Activated naive CD8-positive, alpha-beta T cell treated with anti-CD3 and anti-CD28 coated beads for 36 hours (primary cell): ENCODE measurements at regions not wholly inside any gene's neighbourhood (a gene's known extent, or its start where the extent isn't known, plus 50 kb on each side); places are given as distances from the start of the nearest gene placed in this dataset.
A peak's percentile ranks its signal among the peaks of the same experiment; 100 is the strongest.
"Not testable (repeated sequence)": the region's sequence is repeated elsewhere in the genome, so short reads cannot be mapped to it uniquely, and the experiment has no call there.

ENCODE experiments used
- DNase-seq: peaks from one replicate; pipeline ENCODE4 v3.0.0; 2021
- H3K27ac Mint-ChIP-seq: one replicate; pipeline ENCODE4 v1.8.0; 2022; ENCODE audit warnings: mild to moderate bottlenecking, moderate library complexity, mixed read lengths
- H3K27me3 Mint-ChIP-seq: one replicate; pipeline ENCODE4 v1.8.0; 2022; ENCODE audit warnings: mild to moderate bottlenecking, mixed read lengths
- H3K36me3 Mint-ChIP-seq: one replicate; pipeline ENCODE4 v1.8.0; 2021; ENCODE audit warnings: mild to moderate bottlenecking, mixed read lengths
- H3K4me1 Mint-ChIP-seq: one replicate; pipeline ENCODE4 v1.8.0; 2021; ENCODE audit warnings: mixed read lengths
- H3K4me3 Mint-ChIP-seq: one replicate; pipeline ENCODE4 v1.8.0; 2022; ENCODE audit warnings: mild to moderate bottlenecking, moderate library complexity, mixed read lengths
- H3K9me3 Mint-ChIP-seq: one replicate; pipeline ENCODE4 v1.8.0; 2022; ENCODE audit warnings: mixed read lengths

DNA sequence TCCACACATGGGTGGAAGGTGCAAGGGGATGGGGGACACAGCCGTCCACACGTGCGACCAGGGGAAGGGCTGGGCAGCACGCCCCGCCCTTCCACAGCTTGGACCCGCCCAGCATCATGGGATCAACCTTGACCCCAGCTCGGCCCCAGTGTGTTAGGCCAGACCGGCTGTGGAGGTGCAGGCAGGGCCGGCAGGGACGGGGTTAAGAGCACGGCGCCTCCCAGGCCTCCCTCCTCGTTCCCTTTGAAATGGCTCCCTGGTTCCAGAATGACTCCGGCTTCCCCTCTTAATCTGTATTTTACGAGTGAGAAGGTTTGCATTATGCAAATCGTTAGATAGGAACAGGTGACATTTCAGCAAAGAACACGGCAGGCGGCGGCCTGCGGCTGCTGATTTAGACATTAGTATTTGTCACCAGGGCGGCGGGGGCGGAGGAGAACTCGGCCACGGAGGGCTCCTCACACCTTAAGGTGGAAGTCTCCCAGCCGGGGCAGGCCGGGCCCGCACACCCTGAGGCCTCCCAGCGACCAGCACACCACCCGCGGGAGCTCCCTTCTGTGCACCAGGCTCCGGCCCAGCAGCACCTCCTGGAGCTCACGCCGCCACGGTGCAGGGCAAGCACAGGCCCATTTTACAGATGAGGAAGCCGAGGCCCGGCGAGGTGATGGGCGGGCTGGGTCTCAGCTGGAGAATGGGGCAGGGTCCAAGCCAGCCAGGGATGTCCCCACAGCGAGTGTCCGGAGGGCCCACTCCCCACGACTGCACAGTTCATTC lies 116.1 kb downstream of the FAM53A start:
- Mint-ChIP-seq H3K4me3 (no peak overlapping the region), H3K27me3 (peaks cover 7% of the 10 kb centered on the region), H3K9me3 (no peaks in the 10 kb centered on the region), H3K36me3 (no peaks in the 10 kb centered on the region), H3K4me1 (peaks cover 3% of the 10 kb centered on the region), H3K27ac (no peak overlapping the region)
- DNase-seq = no peak

DNA sequence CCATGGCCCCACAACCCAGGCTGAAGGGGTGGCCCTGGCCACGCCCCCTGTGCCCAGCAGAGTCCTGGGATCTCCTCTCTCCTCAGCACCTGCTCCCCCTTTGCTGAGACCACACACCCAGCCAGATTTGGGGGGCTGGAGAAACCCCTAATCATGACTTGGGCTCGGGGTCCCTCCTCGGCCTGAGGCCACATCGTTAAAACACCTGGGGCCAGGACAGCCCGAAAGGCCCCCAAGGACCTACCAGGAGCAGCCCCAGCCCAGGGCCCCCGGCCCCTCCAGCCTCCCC lies 116.7 kb downstream of the FAM53A start:
- Mint-ChIP-seq H3K4me3 (no peak overlapping the region), H3K27me3 (peaks cover 7% of the 10 kb centered on the region), H3K27ac (no peak overlapping the region), H3K9me3 (no peaks in the 10 kb centered on the region), H3K36me3 (no peaks in the 10 kb centered on the region), H3K4me1 (peaks cover 3% of the 10 kb centered on the region)
- peak; percentile 0 for DNase-seq

DNA sequence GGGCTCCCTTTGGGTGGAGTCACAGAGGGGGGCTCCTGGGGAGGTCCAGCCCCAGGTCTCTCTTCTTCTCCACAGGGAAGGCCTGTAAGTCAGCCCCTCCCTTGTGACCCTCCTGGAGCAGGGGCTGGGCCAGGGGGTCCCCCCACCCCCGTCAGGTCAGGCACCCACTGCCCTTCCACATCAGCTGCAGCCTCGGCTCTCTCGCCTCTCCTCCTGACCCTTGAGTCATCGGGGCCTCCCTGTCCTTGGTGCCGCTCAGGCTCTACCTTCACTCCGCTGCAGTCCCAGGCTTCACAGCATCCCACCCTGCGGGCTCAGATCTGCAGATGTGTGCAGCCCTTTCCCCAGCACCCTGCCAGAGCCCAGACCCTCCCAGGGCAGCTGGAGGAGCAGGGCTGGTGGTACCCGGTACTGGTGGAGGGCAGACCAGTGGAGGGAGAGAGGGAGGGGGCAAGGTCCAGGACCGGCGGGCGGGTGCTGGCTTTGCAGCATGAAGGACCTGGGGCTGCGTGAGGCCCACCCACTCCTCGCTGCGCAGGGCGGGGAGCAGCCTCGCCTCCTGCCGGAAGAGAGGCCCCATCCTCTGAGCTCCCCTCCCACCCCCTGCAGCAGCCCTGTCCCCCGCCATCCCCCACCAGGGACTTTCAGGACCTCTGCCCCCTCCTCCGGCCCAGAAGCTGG lies 117.1 kb downstream of the FAM53A start:
- DNase-seq = peak; percentile 0

DNA sequence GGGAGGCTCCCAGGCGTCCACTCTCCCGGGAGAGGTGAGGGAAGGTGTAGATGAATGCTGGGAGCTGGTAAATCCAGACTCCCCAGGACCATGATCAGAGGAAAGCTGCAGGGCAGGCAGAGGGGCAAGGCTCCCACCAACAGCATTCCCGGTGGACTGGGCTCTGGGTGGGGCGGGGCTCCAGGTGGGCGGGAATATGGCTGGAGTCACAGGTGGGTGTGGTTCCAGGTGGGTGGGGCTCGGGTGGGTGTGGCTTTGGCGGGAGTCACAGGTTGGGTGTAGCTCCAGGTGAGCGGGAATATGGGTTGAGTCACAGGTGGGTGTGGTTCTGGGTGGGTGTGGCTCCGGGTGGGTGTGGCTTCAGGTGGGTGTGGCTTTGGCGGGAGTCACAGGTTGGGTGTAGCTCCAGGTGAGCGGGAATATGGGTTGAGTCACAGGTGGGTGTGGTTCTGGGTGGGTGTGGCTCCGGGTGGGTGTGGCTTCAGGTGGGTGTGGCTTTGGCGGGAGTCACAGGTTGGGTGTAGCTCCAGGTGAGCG lies 117.7 kb downstream of the FAM53A start:
- not testable (repeated sequence) for H3K9me3 Mint-ChIP-seq, H3K4me1 Mint-ChIP-seq, H3K36me3 Mint-ChIP-seq, H3K27me3 Mint-ChIP-seq, H3K27ac Mint-ChIP-seq, H3K4me3 Mint-ChIP-seq
- DNase-seq = peak; percentile 2

More for the DNA sequence above, 117.1 kb downstream of the FAM53A start:
- no peaks in the 10 kb centered on the region for H3K36me3 Mint-ChIP-seq
- no peak overlapping the region for H3K27ac Mint-ChIP-seq
- no peak overlapping the region for H3K4me3 Mint-ChIP-seq
- H3K4me1 Mint-ChIP-seq = peaks cover 3% of the 10 kb centered on the region
- H3K27me3 Mint-ChIP-seq = peaks cover 7% of the 10 kb centered on the region
- H3K9me3 Mint-ChIP-seq = no peaks in the 10 kb centered on the region

DNA sequence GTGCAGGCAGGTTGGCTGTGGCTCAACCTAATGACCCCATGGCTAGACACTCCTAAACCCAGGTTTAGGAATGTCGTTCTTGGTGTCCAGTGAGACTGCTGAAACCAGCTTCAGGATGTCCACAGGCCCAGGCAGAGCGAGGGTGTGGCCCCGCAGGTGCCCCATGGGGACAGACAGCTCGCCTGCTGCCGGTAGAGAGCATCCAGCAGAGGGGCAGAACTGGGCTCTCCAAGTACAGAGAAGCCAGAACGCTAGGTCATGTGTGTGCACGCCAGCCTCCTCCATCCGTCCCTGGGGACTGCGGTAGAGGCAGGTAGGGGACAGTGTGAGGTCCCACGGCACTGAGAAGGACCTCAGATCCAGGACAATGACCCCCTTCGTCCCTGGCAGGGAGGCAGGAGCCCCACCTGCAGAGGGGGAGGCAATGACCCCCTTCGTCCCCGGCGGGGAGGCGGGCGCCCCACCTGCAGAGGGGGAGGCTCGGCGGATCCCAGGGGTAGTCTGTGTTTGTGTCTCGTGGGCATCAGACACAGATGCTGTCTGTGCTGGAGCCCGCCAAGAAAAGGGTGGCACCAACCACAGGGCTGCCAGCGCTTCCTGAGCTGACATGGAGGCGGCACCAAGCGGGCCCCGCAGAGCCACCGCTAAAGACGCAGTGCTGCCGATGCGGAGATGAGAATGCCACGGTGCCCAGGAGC lies 118.4 kb downstream of the FAM53A start:
- peaks cover 10% of the 10 kb centered on the region for H3K27me3 Mint-ChIP-seq
- no peak overlapping the region for H3K27ac Mint-ChIP-seq
- no peak overlapping the region for H3K4me3 Mint-ChIP-seq
- H3K36me3 Mint-ChIP-seq = no peaks in the 10 kb centered on the region
- no peaks in the 10 kb centered on the region for H3K9me3 Mint-ChIP-seq
- H3K4me1 Mint-ChIP-seq = peaks cover 3% of the 10 kb centered on the region
- peak; percentile 4 for DNase-seq

DNA sequence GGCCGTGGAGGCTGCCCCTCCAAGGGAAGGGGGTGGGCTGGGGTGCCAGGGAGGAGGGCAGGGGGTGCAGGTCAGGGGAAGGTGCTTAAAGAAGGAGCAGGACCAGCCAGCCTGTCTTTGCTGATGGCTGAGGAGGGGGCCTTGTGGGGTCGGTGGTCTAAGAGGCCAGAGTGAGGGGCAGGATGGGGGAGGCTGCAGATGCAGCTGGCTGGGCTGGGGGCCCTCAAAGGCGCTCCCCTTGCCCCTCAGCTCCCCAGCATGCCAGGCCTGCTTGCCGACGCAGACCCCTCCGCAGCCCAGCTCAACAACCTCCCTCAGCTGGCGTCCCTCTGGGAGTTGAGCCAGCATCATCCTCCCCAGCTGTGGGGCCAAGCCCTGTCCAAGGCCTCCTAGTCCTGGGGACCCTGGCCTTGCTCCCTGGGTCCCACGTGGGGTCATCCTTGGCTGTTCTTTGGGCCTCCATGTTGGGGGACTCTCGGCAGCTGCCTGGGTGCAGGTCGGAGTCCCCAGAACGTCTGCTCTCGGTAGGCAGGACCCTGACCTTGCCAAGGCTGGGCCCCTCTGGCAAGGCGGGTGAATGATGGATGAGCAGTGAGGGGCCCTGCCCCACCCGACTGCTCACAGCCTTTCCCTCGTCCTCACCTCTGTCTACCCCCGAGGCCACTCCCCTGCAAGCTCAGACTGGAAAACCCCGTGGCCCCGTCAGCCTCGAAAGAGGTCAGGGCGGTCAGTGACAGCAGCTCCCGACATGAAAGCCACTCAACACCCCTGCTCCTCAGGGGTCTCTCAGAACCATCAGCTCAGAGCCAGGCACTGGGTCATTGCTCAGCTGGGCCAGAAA lies 119.4 kb downstream of the FAM53A start:
- H3K36me3 Mint-ChIP-seq = no peaks in the 10 kb centered on the region
- peaks cover 11% of the 10 kb centered on the region for H3K27me3 Mint-ChIP-seq
- DNase-seq = no peak
- H3K4me1 Mint-ChIP-seq = peaks cover 3% of the 10 kb centered on the region
- H3K4me3 Mint-ChIP-seq = no peak overlapping the region
- no peaks in the 10 kb centered on the region for H3K9me3 Mint-ChIP-seq
- H3K27ac Mint-ChIP-seq = no peak overlapping the region

DNA sequence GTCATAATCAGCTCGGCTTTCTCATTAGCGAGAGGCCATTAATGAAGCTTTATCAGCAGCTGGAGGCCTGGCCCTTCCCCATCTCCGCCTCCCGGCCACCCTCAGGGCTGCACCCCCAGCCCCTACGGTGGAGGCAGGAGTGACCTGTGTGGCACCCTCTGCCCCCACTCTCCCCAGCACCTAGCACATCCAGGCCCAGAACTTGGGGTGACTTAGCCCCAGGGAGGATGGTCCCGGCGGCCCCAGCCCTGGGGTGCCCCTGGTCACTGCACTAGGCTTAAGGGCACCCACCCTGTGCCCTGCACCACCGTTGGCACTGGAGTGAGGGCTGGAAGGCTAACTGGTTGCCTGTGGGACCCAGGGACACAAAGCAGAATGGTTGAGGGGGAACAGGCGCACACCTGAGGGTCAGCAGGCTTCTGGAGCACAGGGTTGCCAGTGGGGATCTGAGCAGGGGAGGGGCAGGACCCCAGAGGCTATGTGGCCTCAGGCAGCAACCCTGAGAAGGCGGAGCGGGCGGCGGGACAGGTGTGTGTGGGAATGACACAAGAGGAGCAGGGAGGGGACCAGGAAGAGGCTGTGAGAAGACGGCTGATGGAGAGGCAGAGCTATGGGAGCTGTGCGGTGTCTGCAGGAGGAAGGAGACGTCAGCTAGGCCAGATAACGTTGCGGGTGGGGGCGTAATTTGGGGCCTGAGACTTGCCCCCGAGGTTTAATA lies 120.2 kb downstream of the FAM53A start:
- Mint-ChIP-seq H3K9me3 (no peaks in the 10 kb centered on the region), H3K27me3 (peaks cover 11% of the 10 kb centered on the region), H3K36me3 (no peaks in the 10 kb centered on the region), H3K27ac (no peak overlapping the region), H3K4me1 (peaks cover 3% of the 10 kb centered on the region), H3K4me3 (no peak overlapping the region)
- no peak for DNase-seq

DNA sequence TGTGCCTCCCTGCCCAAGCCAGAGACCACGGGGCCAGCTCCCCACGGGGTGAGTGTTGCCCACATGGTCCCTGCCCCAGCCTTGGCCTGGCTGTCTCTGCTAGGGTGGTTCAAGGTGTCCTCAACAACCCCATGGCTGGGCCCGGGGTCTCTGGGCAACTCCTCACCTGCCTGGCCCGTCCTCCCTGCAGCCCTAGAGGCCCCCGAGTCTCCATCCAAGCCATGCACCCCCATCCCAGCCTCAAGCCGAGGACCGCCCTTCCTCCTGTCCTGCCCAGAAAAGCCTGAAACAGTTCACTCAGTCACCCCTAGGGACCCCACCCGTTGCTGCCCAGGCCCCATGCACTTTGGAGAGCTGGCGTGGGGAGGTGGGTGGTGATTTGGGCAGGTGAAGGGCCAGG lies 120.9 kb downstream of the FAM53A start:
- Mint-ChIP-seq H3K36me3 (no peaks in the 10 kb centered on the region), H3K9me3 (no peaks in the 10 kb centered on the region), H3K27ac (no peak overlapping the region), H3K4me1 (peaks cover 3% of the 10 kb centered on the region), H3K4me3 (no peak overlapping the region), H3K27me3 (peaks cover 11% of the 10 kb centered on the region)
- no peak for DNase-seq

DNA sequence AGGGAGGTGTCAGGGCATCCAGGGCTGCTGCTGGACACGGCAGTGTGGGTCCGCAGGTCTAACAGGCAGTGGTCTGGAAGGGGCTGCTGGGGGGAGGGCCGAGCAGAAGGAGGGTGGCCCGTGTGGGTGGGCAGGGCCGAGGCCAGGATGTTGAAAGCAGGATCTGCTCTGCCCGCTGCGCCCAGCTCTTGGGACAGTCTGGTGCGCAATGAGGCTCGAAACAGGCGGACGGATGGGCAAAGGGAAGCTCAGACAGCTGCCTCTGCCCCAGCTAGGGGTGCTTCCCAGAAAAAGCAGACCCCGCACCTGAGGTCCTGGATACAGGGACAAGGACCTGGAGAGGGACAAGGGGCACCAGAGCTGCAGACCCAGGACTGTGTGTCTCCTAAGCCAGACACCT lies 121.3 kb downstream of the FAM53A start:
- Mint-ChIP-seq H3K4me1 (peaks cover 3% of the 10 kb centered on the region), H3K4me3 (no peak overlapping the region), H3K27me3 (peaks cover 11% of the 10 kb centered on the region), H3K36me3 (no peaks in the 10 kb centered on the region), H3K27ac (no peak overlapping the region), H3K9me3 (no peaks in the 10 kb centered on the region)
- no peak for DNase-seq

DNA sequence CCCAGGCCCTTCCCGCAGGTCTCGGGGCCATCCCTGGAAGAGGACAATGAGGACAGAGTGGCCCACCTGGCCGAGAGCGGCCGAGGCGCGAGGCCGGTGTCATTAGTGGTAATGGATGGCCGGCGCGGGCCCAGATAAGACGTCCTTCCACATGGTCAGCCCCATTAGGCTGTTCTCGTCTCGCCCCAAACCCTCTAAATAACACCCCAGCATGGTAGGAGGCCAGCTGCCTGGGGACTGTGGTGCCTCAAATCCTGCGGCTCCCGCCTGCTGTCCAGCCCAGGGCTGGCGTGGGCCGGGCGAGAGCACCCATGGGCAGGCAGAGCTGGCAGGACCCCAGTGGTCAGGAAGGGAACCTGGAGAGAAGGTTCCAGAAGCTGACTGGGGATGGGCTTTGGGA lies 121.7 kb downstream of the FAM53A start:
- Mint-ChIP-seq H3K9me3 (no peaks in the 10 kb centered on the region), H3K36me3 (no peaks in the 10 kb centered on the region), H3K27ac (no peak overlapping the region), H3K27me3 (peaks cover 11% of the 10 kb centered on the region), H3K4me3 (no peak overlapping the region), H3K4me1 (peaks cover 3% of the 10 kb centered on the region)
- no peak for DNase-seq

DNA sequence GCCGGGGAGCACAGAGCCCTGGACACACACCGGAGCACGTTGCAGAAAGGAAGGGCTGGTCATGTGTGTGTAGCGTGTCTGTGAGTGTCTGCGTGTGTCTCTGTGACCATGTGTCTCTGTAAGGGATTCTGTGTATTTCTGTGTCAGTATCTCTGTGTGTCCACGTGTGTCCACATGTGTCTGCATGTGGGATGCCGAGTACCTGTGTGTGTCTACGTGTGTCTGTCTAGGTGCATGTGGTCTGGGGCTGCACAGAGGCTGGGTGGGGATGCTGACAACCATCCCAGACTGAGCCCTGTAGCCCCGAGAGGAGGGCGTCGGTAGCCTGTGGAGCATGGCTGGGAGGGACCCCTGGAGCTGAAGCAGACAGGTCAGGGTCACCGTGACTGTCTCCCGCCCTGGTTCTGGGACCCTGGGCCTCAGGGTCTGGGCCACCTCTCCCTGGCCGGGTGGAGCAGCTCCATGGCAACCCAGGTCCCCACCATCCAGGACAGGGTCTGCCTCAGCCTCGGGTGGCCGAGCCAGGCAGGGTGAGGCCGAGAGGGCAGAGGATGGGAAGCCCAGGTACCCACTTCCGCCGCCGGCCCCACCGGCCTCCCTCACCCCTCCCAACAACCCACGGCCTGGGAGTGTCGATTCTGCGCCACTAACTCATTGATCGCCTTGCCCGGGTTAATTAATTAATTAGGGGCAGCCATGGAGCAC lies 122.7 kb downstream of the FAM53A start:
- DNase-seq = no peak
- no peaks in the 10 kb centered on the region for H3K36me3 Mint-ChIP-seq
- peaks cover 19% of the 10 kb centered on the region for H3K27me3 Mint-ChIP-seq
- H3K4me1 Mint-ChIP-seq = peaks cover 3% of the 10 kb centered on the region
- H3K27ac Mint-ChIP-seq = no peak overlapping the region
- no peak overlapping the region for H3K4me3 Mint-ChIP-seq
- H3K9me3 Mint-ChIP-seq = no peaks in the 10 kb centered on the region

DNA sequence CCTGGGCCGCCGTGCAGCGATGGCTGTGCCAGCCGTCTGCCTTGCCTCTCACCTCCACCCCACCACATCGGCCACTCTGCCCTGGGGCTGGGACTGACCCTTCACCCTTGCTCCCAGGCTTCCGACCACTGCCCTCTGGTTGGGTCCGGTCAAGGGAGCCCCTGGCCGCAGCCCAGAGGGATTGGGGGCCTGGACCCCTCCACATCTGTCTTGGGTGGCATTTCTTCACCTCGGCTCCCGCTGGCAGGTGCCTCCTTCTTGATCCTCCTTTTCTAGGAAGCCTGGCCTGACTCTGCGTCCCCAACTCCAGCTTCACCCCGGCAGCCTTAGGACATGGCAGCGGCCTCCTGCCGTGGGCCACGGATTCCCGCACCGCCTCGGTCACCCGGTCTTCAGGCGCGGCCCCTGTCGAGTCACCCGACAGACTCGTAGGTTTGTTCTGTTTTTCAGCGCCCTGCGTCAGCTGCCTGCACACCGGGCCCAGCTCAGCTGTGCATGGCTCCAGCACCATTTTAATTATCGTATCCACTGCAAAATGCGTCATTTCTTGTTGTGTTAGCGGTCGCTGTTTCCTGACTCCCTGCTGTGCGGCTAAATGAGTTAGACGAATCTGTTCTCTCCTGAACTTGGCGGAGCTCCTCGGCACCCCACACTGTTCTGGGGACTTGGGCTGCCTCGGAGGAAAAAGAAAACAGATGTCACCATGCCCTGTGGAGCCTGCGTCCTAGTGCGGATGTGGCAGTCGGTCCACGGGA lies 124.0 kb downstream of the FAM53A start:
- no peaks in the 10 kb centered on the region for H3K4me1 Mint-ChIP-seq
- DNase-seq = no peak
- no peaks in the 10 kb centered on the region for H3K9me3 Mint-ChIP-seq
- H3K27ac Mint-ChIP-seq = no peak overlapping the region
- no peak overlapping the region for H3K4me3 Mint-ChIP-seq
- peaks cover 15% of the 10 kb centered on the region for H3K27me3 Mint-ChIP-seq
- no peaks in the 10 kb centered on the region for H3K36me3 Mint-ChIP-seq

DNA sequence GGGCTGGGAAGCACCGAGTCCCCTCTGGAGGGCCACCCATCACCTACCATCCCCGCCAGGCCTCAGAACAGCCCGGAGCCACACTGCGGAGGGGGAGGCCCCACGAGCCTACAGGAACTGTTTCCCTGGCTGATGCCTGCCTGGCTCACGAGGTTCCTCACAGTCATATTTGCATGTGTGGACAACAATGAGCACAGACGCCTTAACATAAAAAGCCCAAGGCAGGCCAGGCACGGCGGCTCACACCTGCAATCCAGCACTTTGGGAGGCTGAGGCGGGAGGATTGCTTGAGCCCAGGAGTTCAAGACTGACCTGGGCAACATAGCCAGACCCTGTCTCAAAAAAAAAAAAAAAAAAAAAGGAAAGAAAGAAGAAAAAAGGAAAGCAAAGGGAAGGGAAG lies 125.9 kb downstream of the FAM53A start:
- Mint-ChIP-seq H3K9me3 (no peaks in the 10 kb centered on the region), H3K4me3 (no peak overlapping the region), H3K36me3 (no peaks in the 10 kb centered on the region), H3K27me3 (peaks cover 12% of the 10 kb centered on the region), H3K4me1 (no peaks in the 10 kb centered on the region), H3K27ac (no peak overlapping the region)
- DNase-seq = no peak
